Stomach (tissue), 4 donors: ENCODE measurements at regions not wholly inside any gene's neighbourhood (a gene's known extent, or its start where the extent isn't known, plus 50 kb on each side); places are given as distances from the start of the nearest gene placed in this dataset.

Experiments used
- POLR2A ChIP-seq, 4 donors: fragments of 450-650 bp; IDR thresholded peaks; one replicate each; pipeline ENCODE4 v1.6.1; 2016; ENCODE audit warnings: antibody characterized with exemption in 4 of 4, control low read depth in 2 of 4, mild to moderate bottlenecking in 1 of 4, moderate library complexity in 1 of 4
- POLR2AphosphoS5 ChIP-seq, 3 donors: sonication (generic); formaldehyde crosslinking; IDR thresholded peaks; one replicate each; pipeline ENCODE4 v1.6.1; 2016; ENCODE audit warnings: antibody characterized with exemption in 3 of 3
- TF ChIP-seq, protein P1 (sequence below), 7 experiments: fragments of 450-650 bp in 4 of 7; fragments of 200-600 bp in 3 of 7; sonication (generic) in 3 of 7; IDR thresholded peaks; one replicate each; pipeline ENCODE4 v1.5.1; 2016 to 2019; ENCODE audit warnings: antibody characterized with exemption in 7 of 7, control low read depth in 2 of 7, mild to moderate bottlenecking in 1 of 7

DNA sequence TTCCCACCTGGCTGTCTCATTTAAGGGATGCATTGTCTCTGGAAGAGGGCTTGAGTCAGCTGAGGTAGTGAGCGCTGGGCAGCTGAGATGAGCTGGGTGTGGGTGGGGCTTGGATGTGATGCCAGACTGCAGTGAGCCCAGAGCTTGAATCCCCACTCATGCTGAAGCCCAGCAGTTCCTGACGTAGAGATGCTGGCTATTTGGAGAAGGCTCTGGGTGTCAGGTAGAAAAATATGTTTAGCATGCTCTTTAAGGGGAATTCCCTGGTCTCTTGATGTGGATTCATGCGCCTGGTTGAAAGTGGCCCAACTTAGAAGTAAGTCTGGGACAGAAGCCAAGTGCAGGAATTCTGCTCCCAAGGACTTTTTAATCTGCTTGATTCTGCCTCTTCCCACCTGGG, 241.5 kb upstream of the IGFBP3 start:
- no peak for TF ChIP-seq POLR2A (IDR thresholded peaks at IDR 0.05)
- TF ChIP-seq, protein P1, sequence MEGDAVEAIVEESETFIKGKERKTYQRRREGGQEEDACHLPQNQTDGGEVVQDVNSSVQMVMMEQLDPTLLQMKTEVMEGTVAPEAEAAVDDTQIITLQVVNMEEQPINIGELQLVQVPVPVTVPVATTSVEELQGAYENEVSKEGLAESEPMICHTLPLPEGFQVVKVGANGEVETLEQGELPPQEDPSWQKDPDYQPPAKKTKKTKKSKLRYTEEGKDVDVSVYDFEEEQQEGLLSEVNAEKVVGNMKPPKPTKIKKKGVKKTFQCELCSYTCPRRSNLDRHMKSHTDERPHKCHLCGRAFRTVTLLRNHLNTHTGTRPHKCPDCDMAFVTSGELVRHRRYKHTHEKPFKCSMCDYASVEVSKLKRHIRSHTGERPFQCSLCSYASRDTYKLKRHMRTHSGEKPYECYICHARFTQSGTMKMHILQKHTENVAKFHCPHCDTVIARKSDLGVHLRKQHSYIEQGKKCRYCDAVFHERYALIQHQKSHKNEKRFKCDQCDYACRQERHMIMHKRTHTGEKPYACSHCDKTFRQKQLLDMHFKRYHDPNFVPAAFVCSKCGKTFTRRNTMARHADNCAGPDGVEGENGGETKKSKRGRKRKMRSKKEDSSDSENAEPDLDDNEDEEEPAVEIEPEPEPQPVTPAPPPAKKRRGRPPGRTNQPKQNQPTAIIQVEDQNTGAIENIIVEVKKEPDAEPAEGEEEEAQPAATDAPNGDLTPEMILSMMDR (IDR thresholded peaks at IDR 0.05): no peak
- no peak for TF ChIP-seq POLR2AphosphoS5 (IDR thresholded peaks at IDR 0.05)
